Stomach (tissue), 8 donors: ENCODE measurements at regions not wholly inside any gene's neighbourhood (a gene's known extent, or its start where the extent isn't known, plus 50 kb on each side); places are given as distances from the start of the nearest gene placed in this dataset.

ENCODE experiments used
- DNase-seq, 2 donors: peaks; one replicate each; pipeline versions ENCODE4 v3.0.0 to v3.0.0-alpha.2; 2013 to 2019
- H3K27ac ChIP-seq, 5 donors: fragments of 200-600 bp in 4 of 5; sonication (generic) in 4 of 5; one replicate each; pipeline ENCODE4 v1.5.1; 2013 to 2019; ENCODE audit warnings: mild to moderate bottlenecking in 1 of 5, moderate library complexity in 1 of 5
- H3K27me3 ChIP-seq, 3 donors: fragments of 200-600 bp; sonication (generic); one replicate each; pipeline ENCODE4 v1.5.1; 2017 to 2019; ENCODE audit warnings: mixed run types in 1 of 3
- H3K36me3 ChIP-seq, 4 donors: fragments of 200-600 bp; sonication (generic); 1 replicate in 3 of 4; 2 replicates in 1 of 4; pipeline ENCODE4 v1.5.1; 2016 to 2019
- H3K4me1 ChIP-seq, 4 donors: fragments of 200-600 bp; sonication (generic); one replicate each; pipeline ENCODE4 v1.5.1; 2016 to 2019
- H3K4me3 ChIP-seq, 4 donors: fragments of 200-600 bp; sonication (generic) in 3 of 4; one replicate each; pipeline ENCODE4 v1.5.1; 2016 to 2019; ENCODE audit warnings: mild to moderate bottlenecking in 1 of 4
- H3K9me3 ChIP-seq, 4 donors: fragments of 200-600 bp; sonication (generic); one replicate each; pipeline ENCODE4 v1.5.1; 2016 to 2019
- CTCF ChIP-seq, 7 experiments: fragments of 450-650 bp in 4 of 7; fragments of 200-600 bp in 3 of 7; sonication (generic) in 3 of 7; IDR thresholded peaks; one replicate each; pipeline ENCODE4 v1.5.1; 2016 to 2019; ENCODE audit warnings: antibody characterized with exemption in 7 of 7, control low read depth in 2 of 7, mild to moderate bottlenecking in 1 of 7
- EP300 ChIP-seq: sonication (generic); formaldehyde crosslinking; IDR thresholded peaks from one replicate; pipeline ENCODE4 v1.6.1; 2017; ENCODE audit warnings: antibody characterized with exemption
- POLR2A ChIP-seq, 4 donors: fragments of 450-650 bp; IDR thresholded peaks; one replicate each; pipeline ENCODE4 v1.6.1; 2016; ENCODE audit warnings: antibody characterized with exemption in 4 of 4, control low read depth in 2 of 4, mild to moderate bottlenecking in 1 of 4, moderate library complexity in 1 of 4
- POLR2AphosphoS5 ChIP-seq, 3 donors: sonication (generic); formaldehyde crosslinking; IDR thresholded peaks; one replicate each; pipeline ENCODE4 v1.6.1; 2016; ENCODE audit warnings: antibody characterized with exemption in 3 of 3
- WGBS, 5 donors: extraction: QIAGEN DNeasy Blood & Tissue Kit in 3 of 5; methylation state at CpG; one replicate each; pipeline versions ENCODE4 v1.1.5 to v1.1.7; 2013 to 2018; 5-methylcytosine and 5-hydroxymethylcytosine counted together
- intact Hi-C: fragments of 100-400 bp; cut with DNase I; formaldehyde crosslinking; loops from one replicate; pipeline ENCODE4 v1.15.1; 2023; ENCODE audit warnings: low total_unique reads
- donor health status: healthy with polysubstance abuse.
- donor health status: Bipolar disorder and iron deficiency.
- donor health status: healthy.

GRCh38 chr20:22910287-22910852 lies 124.7 kb upstream of the SSTR4 start:
- Histone ChIP-seq H3K4me3 (no peak overlapping the region), H3K9me3 (no peaks in the 10 kb centered on the region), H3K27ac (no peak overlapping the region), H3K4me1 (no peaks in the 10 kb centered on the region), H3K27me3 (no peaks in the 10 kb centered on the region), H3K36me3 (no peaks in the 10 kb centered on the region)
- 77 to 80% (median 78%) methylated on average over 7 of the region's 7 CpGs for WGBS, 5 donors
- DNase-seq, result no peak
- TF ChIP-seq POLR2A (IDR thresholded peaks at IDR 0.05), result no peak
- no peak for TF ChIP-seq EP300
- TF ChIP-seq POLR2AphosphoS5 (IDR thresholded peaks at IDR 0.05), result no peak
- TF ChIP-seq CTCF (IDR thresholded peaks at IDR 0.05), result no peak
- intact Hi-C loops, result no loop called here

GRCh38 chr20:22914291-22914690 lies 120.8 kb upstream of the SSTR4 start:
- Histone ChIP-seq H3K4me1 (peaks cover 0 to 9% (median 4%) of the 10 kb centered on the region in 4 donors), H3K27me3 (no peaks in the 10 kb centered on the region), H3K27ac (no peak overlapping the region), H3K9me3 (no peaks in the 10 kb centered on the region), H3K36me3 (no peaks in the 10 kb centered on the region), H3K4me3 (no peak overlapping the region)
- intact Hi-C loops, result no loop called here
- 82 to 90% (median 87%) methylated on average over 2 of the region's 2 CpGs for WGBS, 5 donors
- no peak for DNase-seq
- TF ChIP-seq POLR2A (IDR thresholded peaks at IDR 0.05), result no peak
- TF ChIP-seq EP300, result no peak
- TF ChIP-seq CTCF (IDR thresholded peaks at IDR 0.05), result no peak
- TF ChIP-seq POLR2AphosphoS5 (IDR thresholded peaks at IDR 0.05), result no peak

- intact Hi-C loops, result no loop called here
- Histone ChIP-seq H3K27me3 (no peaks in the 10 kb centered on the region), H3K9me3 (no peaks in the 10 kb centered on the region), H3K4me1 (peaks cover 0 to 9% (median 4%) of the 10 kb centered on the region in 4 donors), H3K4me3 (no peak overlapping the region), H3K27ac (peak overlapping the region in 1 of 5 donors; percentile 61), H3K36me3 (no peaks in the 10 kb centered on the region)
- DNase-seq, result no peak
- 54 to 82% (median 72%) methylated on average over 2 of the region's 2 CpGs for WGBS, 5 donors
- TF ChIP-seq EP300, result no peak
- no peak for TF ChIP-seq POLR2A (IDR thresholded peaks at IDR 0.05)
- no peak for TF ChIP-seq CTCF (IDR thresholded peaks at IDR 0.05)
- no peak for TF ChIP-seq POLR2AphosphoS5 (IDR thresholded peaks at IDR 0.05)
Measured at GRCh38 chr20:22915512-22915911, 119.6 kb upstream of the SSTR4 start.

- Histone ChIP-seq H3K36me3 (no peaks in the 10 kb centered on the region), H3K4me1 (peaks cover 0 to 9% (median 5%) of the 10 kb centered on the region in 4 donors), H3K9me3 (no peaks in the 10 kb centered on the region), H3K4me3 (no peak overlapping the region), H3K27ac (peak overlapping the region in 2 of 5 donors; percentile 38 to 61), H3K27me3 (no peaks in the 10 kb centered on the region)
- no peak for TF ChIP-seq EP300
- TF ChIP-seq POLR2AphosphoS5 (IDR thresholded peaks at IDR 0.05), result peak in 1 of 3 donors; percentile 30
- TF ChIP-seq CTCF (IDR thresholded peaks at IDR 0.05), result no peak
- 49 to 66% (median 60%) methylated on average over 12 of the region's 12 CpGs for WGBS, 5 donors
- peak; percentile 53 to 71 for DNase-seq
- intact Hi-C loops, result no loop called here
Measured at GRCh38 chr20:22916021-22916842, 118.9 kb upstream of the SSTR4 start.
